GM21528 (cell line): ENCODE measurements at regions not wholly inside any gene's neighbourhood (a gene's known extent, or its start where the extent isn't known, plus 50 kb on each side); places are given as distances from the start of the nearest gene placed in this dataset.
"Not testable (repeated sequence)": the region's sequence is repeated elsewhere in the genome, so short reads cannot be mapped to it uniquely, and the experiment has no call there.

Experiments
- ATAC-seq: cut with Tn5 transposase; IDR thresholded peaks from one replicate; pipeline ENCODE4 v1.9.1; 2021; ENCODE audit warnings: mild to moderate bottlenecking, moderate library complexity; ENCODE audit not compliant: unreplicated experiment, low FRiP score

- ATAC-seq = not testable (repeated sequence)
These were observed 241.5 kb downstream of the KCNRG start for GRCh38 chr13:50256536-50257321.

- no peak for ATAC-seq
These were observed 242.4 kb downstream of the KCNRG start for GRCh38 chr13:50257646-50258045.

GRCh38 chr13:50261130-50261901, 246.1 kb downstream of the KCNRG start:
- ATAC-seq = no peak

GRCh38 chr13:50267066-50267465, 251.8 kb downstream of the KCNRG start:
- ATAC-seq = no peak

- no peak for ATAC-seq
These were observed 252.7 kb downstream of the KCNRG start for GRCh38 chr13:50267917-50268316.

GRCh38 chr13:50268500-50268899, 253.3 kb downstream of the KCNRG start:
- ATAC-seq = no peak

GRCh38 chr13:50274181-50274580, 258.9 kb downstream of the KCNRG start:
- no peak for ATAC-seq

- no peak for ATAC-seq
These were observed 260.3 kb downstream of the KCNRG start for GRCh38 chr13:50275392-50276063.

GRCh38 chr13:50276550-50276949, 261.3 kb downstream of the KCNRG start:
- ATAC-seq = no peak

- no peak for ATAC-seq
These were observed 261.9 kb downstream of the KCNRG start for GRCh38 chr13:50277127-50277526.

- no peak for ATAC-seq
These were observed 262.7 kb downstream of the KCNRG start for GRCh38 chr13:50277906-50278305.

GRCh38 chr13:50280441-50280937, 265.2 kb downstream of the KCNRG start:
- ATAC-seq = no peak

GRCh38 chr13:50282016-50282415, 266.8 kb downstream of the KCNRG start:
- ATAC-seq = no peak

GRCh38 chr13:50283017-50283416, 267.8 kb downstream of the KCNRG start:
- ATAC-seq = no peak

- ATAC-seq = peak; percentile 85
These were observed 269.3 kb downstream of the KCNRG start for GRCh38 chr13:50284540-50284939.

- ATAC-seq = no peak
These were observed 270.0 kb downstream of the KCNRG start for GRCh38 chr13:50285283-50285682.

- no peak for ATAC-seq
These were observed 271.1 kb downstream of the KCNRG start for GRCh38 chr13:50286324-50286723.

- ATAC-seq = no peak
These were observed 274.9 kb downstream of the KCNRG start for GRCh38 chr13:50290186-50290585.

- ATAC-seq = no peak
These were observed 276.4 kb downstream of the KCNRG start for GRCh38 chr13:50291611-50292010.

GRCh38 chr13:50292081-50292480, 276.8 kb downstream of the KCNRG start:
- no peak for ATAC-seq

GRCh38 chr13:50294425-50294824, 279.2 kb downstream of the KCNRG start:
- not testable (repeated sequence) for ATAC-seq
